K562 (cell line): ENCODE measurements at regions not wholly inside any gene's neighbourhood (a gene's known extent, or its start where the extent isn't known, plus 50 kb on each side); places are given as distances from the start of the nearest gene placed in this dataset.

Source experiments
- ATAC-seq: fragments of 200-7000 bp; cut with Tn5 transposase; 3 replicates; pipeline ENCODE4 v1.9.1; 2020; ENCODE audit warnings: moderate library complexity
- BruUV-seq: library from RNA; stranded (reverse); fragments of 400-500 nt; replicated peaks from 2 replicates; lab custom pipeline; 2021; lab: Mats Ljungman, UMichigan
- CTCF ChIA-PET: fragments of 300-600 bp; formaldehyde crosslinking; extraction: SDS; loops from one replicate; lab custom pipeline; 2021; ENCODE audit warnings: low intra/inter-chr PET ratio; lab: Yijun Ruan, JAX
- POLR2A ChIA-PET: fragments of 300-600, 350-650 bp; sonication (Branson Sonifier 250); formaldehyde crosslinking; extraction: SDS; loops from one replicate; lab custom pipeline; 2021; ENCODE audit warnings: antibody characterized with exemption, inconsistent platforms; lab: Yijun Ruan, JAX
- DNase-seq, 4 experiments: peaks; one replicate each; pipeline versions ENCODE4 v3.0.0 to v3.0.0-alpha.2; 2011 to 2018; ENCODE audit warnings: low spot score in 3 of 4, mixed read lengths in 3 of 4; ENCODE audit errors: extremely low read depth in 1 of 4
- FAIRE-seq: peaks from 2 replicates; lab custom pipeline; 2011; peaks lifted over from hg19 to GRCh38; lab: Jason Lieb, UNC
- H2AFZ ChIP-seq: 2 replicates; pipeline ENCODE4 v1.6.0; 2011; ENCODE audit warnings: low read depth, low read length, control low read depth, inconsistent platforms
- H3K27ac ChIP-seq: fragments of 200-600 bp; 3 replicates; pipeline ENCODE4 v1.8.0; 2011; ENCODE audit warnings: low read depth, mild to moderate bottlenecking, control low read depth, inconsistent platforms, low read length, moderate library complexity, mixed read lengths; ENCODE audit errors: extremely low read depth
- H3K27me3 ChIP-seq, 2 experiments: fragments of 300-600 bp in 1 of 2; 2 replicates in 1 of 2; 3 replicates in 1 of 2; pipeline versions ENCODE4 v1.6.0 to v1.8.0; 2011; ENCODE audit warnings: inconsistent platforms in 2 of 2, low read length in 2 of 2, mild to moderate bottlenecking in 1 of 2, mixed read lengths in 1 of 2, moderate library complexity in 1 of 2; ENCODE audit not compliant: control insufficient read depth in 2 of 2, insufficient read depth in 2 of 2
- H3K36me3 ChIP-seq: fragments of 300-600 bp; 3 replicates; pipeline ENCODE4 v1.8.0; 2011; ENCODE audit warnings: mild to moderate bottlenecking, low read length, inconsistent platforms; ENCODE audit not compliant: control insufficient read depth, insufficient read depth
- H3K4me1 ChIP-seq, 2 experiments: fragments of 200-600 bp in 1 of 2; replicated peaks in 1 of 2; 2 replicates in 1 of 2; 3 replicates in 1 of 2; pipeline versions ENCODE4 v1.5.1 to v1.8.0; 2011; ENCODE audit warnings: inconsistent platforms in 2 of 2, low read length in 2 of 2, mild to moderate bottlenecking in 1 of 2, mixed read lengths in 1 of 2, moderate library complexity in 1 of 2; ENCODE audit not compliant: control insufficient read depth in 2 of 2, insufficient read depth in 2 of 2
- H3K4me2 ChIP-seq: 2 replicates; pipeline ENCODE4 v1.6.1; 2011; ENCODE audit warnings: low read length, control low read depth, inconsistent platforms, mixed read lengths; ENCODE audit not compliant: insufficient read depth
- H3K4me3 ChIP-seq: fragments of 200-600 bp; sonication (generic), shearing (Covaris generic); 2 replicates; pipeline ENCODE4 v1.5.1; 2016; ENCODE audit warnings: control low read depth, inconsistent platforms
- H3K79me2 ChIP-seq: fragments of 200-600 bp; 3 replicates; pipeline ENCODE4 v1.8.0; 2011; ENCODE audit warnings: low read length, inconsistent platforms; ENCODE audit not compliant: control insufficient read depth, insufficient read depth
- H3K9ac ChIP-seq, 2 experiments: 2 replicates each; pipeline versions ENCODE4 v1.6.0 to v1.6.1; 2011; ENCODE audit warnings: low read depth in 2 of 2, low read length in 2 of 2, control low read depth in 1 of 2, inconsistent platforms in 1 of 2, mild to moderate bottlenecking in 1 of 2, mixed read lengths in 1 of 2; ENCODE audit not compliant: insufficient read depth in 1 of 2
- H3K9me1 ChIP-seq: one replicate; pipeline ENCODE4 v1.6.0; 2011; ENCODE audit warnings: inconsistent platforms, mild to moderate bottlenecking, low read length, moderate library complexity; ENCODE audit not compliant: control insufficient read depth, insufficient read depth
- H3K9me3 ChIP-seq: replicated peaks from 2 replicates; pipeline ENCODE4 v1.5.1; 2011; ENCODE audit warnings: low read depth, low read length, inconsistent platforms; ENCODE audit not compliant: control insufficient read depth, insufficient read depth
- H4K20me1 ChIP-seq: replicated peaks from 2 replicates; pipeline ENCODE4 v1.6.1; 2011; ENCODE audit warnings: low read length, inconsistent platforms, mixed read lengths; ENCODE audit not compliant: control insufficient read depth, insufficient read depth
- BMI1 ChIP-seq: fragments of 150-350 bp; IDR thresholded peaks from 2 replicates; pipeline ENCODE4 v1.6.1; 2014; ENCODE audit warnings: low read length
- C11orf30 ChIP-seq: fragments of 450-650 bp; IDR thresholded peaks from 2 replicates; pipeline ENCODE4 v1.6.1; 2016; ENCODE audit warnings: low read depth, mild to moderate bottlenecking
- CCNT2 ChIP-seq: IDR thresholded peaks from 2 replicates; pipeline ENCODE4 v1.6.1; 2011; ENCODE audit warnings: borderline replicate concordance, low read depth, mild to moderate bottlenecking, moderate library complexity, mixed read lengths, low read length; ENCODE audit not compliant: insufficient read length; ENCODE audit errors: extremely low read depth
- CEBPG ChIP-seq, 3 experiments: fragments of 200-800 bp in 1 of 3; sonication (Bioruptor generic) in 1 of 3; sonication (generic) in 1 of 3; formaldehyde crosslinking in 1 of 3; IDR thresholded peaks in 2 of 3; conservative IDR thresholded peaks in 1 of 3; 2 replicates each; pipeline versions ENCODE4 v1.6.1 to v1.8.0; 2016 to 2022; ENCODE audit warnings: missing compliant biosample characterization in 2 of 3, missing genetic modification characterization in 2 of 3, mild to moderate bottlenecking in 1 of 3, missing genetic modification reagents in 1 of 3
- KAT8 ChIP-seq: fragments of 450-650 bp; IDR thresholded peaks from 2 replicates; pipeline ENCODE4 v1.6.1; 2016; ENCODE audit warnings: low read depth, mild to moderate bottlenecking
- KLF10 ChIP-seq: fragments of 250-450 bp; sonication (Bioruptor Pico); IDR thresholded peaks from 2 replicates; pipeline ENCODE4 v1.6.1; 2021; ENCODE audit warnings: matching md5 sums
- NCOA1 ChIP-seq: fragments of 450-650 bp; IDR thresholded peaks from 2 replicates; pipeline ENCODE4 v1.6.1; 2016; ENCODE audit warnings: low read depth
- ZNF561 ChIP-seq: fragments of 450-650 bp; formaldehyde crosslinking; conservative IDR thresholded peaks from 2 replicates; pipeline ENCODE4 v1.4.0; 2020; ENCODE audit warnings: mild to moderate bottlenecking, moderate library complexity
- WGBS: fragments of 100-300 bp; shearing (Covaris generic); methylation state at CpG from one replicate; pipeline ENCODE4 v1.1.6; 2016; ENCODE audit warnings: low coverage, mixed read lengths; ENCODE audit not compliant: insufficient coverage; ENCODE audit errors: missing lambda C conversion rate; 5-methylcytosine and 5-hydroxymethylcytosine counted together
- in situ Hi-C: fragments of 300-500 bp; cut with MboI; formaldehyde crosslinking; loops from 4 replicates; pipeline ENCODE4 v1.15.0; 2018; ENCODE audit warnings: inconsistent platforms, mixed read lengths
- intact Hi-C: fragments of 100-400 bp; cut with micrococcal nuclease; formaldehyde crosslinking; loops from 2 replicates; pipeline ENCODE4 v1.14.2; 2022

- no peak for TF ChIP-seq CEBPG (CRISPR knock-in tag; IDR thresholded peaks at IDR 0.05)
- TF ChIP-seq CEBPG (tag; conservative IDR thresholded peaks at IDR 0.05 in 1 of 2, IDR thresholded peaks at IDR 0.05 in 1 of 2) = no peak
- no peak for TF ChIP-seq CCNT2
- no peak for TF ChIP-seq BMI1
- TF ChIP-seq KAT8 = no peak
- peak; percentile 9; the same call in 1 of the 2 replicates for TF ChIP-seq C11orf30
- TF ChIP-seq ZNF561 (CRISPR knock-in tag) = no peak
- no peak for TF ChIP-seq NCOA1
- no peak for TF ChIP-seq KLF10 (CRISPR knock-in tag)
- H3K9me1 ChIP-seq = no peaks in the 10 kb centered on the region
- no peaks in the 10 kb centered on the region for H3K79me2 ChIP-seq
- BruUV-seq = no TSS peak
- ChIA-PET POLR2A (interaction anchor here (2.2 kb wide), 1 partner anchor 8 kb away, joined by 6 read pairs; no protein-coding TSS in a partner anchor), CTCF (no interaction called here)
- no peak overlapping the region for H3K9ac ChIP-seq
- intact Hi-C loops (no loop called here), in situ Hi-C loops (no loop called here)
- no peak for FAIRE-seq
- 0% methylated on average over 9 of the region's 9 CpGs for WGBS
- no peak overlapping the region for H3K4me2 ChIP-seq
- no peak overlapping the region for H3K4me3 ChIP-seq
- H3K27me3 ChIP-seq = peaks cover 11 to 36% of the 10 kb centered on the region in 2 experiments; a peak in 3 of 5 replicates
- ATAC-seq = no peak
- DNase-seq = no peak
- H3K36me3 ChIP-seq = no peaks in the 10 kb centered on the region
- no peaks in the 10 kb centered on the region for H4K20me1 ChIP-seq
- H3K9me3 ChIP-seq = no peaks in the 10 kb centered on the region; the same call in 1 of the 2 replicates
- no peak overlapping the region for H3K27ac ChIP-seq
- H3K4me1 ChIP-seq = no peaks in the 10 kb centered on the region; a peak in 1 of 5 replicates
- no peak overlapping the region for H2AFZ ChIP-seq
These were observed 232.8 kb upstream of the GMDS start for GRCh38 chr6:2478200-2478599.
